HG03280 (cell line): ENCODE measurements at regions not wholly inside any gene's neighbourhood (a gene's known extent, or its start where the extent isn't known, plus 50 kb on each side); places are given as distances from the start of the nearest gene placed in this dataset.

Source experiments
- ATAC-seq: cut with Tn5 transposase; IDR thresholded peaks from one replicate; pipeline ENCODE4 v1.9.1; 2021; ENCODE audit warnings: mild to moderate bottlenecking, moderate library complexity; ENCODE audit not compliant: unreplicated experiment

- no peak for ATAC-seq
Observed at GRCh38 chr5:38207343-38207742, 51.0 kb upstream of the EGFLAM start.

DNA sequence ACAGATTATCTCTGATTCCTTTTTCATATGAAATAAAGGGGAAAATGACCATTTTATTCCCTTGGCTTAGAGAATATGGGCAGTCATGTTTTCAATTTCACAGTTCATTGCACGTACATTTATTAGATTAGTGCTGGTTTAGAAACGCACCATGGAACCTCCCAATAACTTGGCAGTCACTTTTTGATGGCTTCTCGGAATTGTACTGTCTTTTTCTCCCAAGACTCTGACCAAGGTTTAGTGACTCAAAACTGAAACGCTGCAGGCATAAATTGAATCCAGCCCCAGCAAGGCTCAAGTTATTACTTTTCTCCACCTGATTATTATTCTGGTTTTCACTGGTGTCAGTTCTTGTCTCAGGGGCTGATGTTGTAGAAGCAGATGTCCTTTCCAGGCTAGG lies 55.6 kb upstream of the EGFLAM start:
- ATAC-seq, result no peak

GRCh38 chr5:38200872-38201557 lies 57.3 kb upstream of the EGFLAM start:
- no peak for ATAC-seq

DNA sequence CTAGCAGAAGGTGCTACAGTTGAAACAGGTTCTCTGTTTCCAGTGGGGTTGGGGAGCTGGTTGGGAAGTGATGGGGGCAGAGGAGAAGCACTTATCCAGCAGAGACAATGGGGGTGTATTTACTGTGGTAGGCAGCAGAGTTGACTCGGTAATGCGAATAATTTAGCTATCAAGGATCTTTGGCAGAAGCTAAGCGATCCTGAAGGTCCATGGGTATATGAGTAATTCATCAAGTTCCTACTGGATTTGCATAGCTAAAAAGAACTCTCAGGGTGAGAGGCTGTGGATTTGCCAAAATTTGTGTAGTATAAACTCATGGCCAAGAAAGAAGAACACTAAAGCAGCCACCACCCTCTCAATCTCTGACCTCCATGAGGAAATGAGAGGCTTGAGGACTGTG lies 61.2 kb upstream of the EGFLAM start:
- no peak for ATAC-seq

- peak; percentile 64 for ATAC-seq
Observed at GRCh38 chr5:38193015-38193581, 65.3 kb upstream of the EGFLAM start.

- ATAC-seq, result no peak
Observed at GRCh38 chr5:38191693-38192092, 66.7 kb upstream of the EGFLAM start.

- ATAC-seq, result no peak
Observed at GRCh38 chr5:38190111-38190510, 68.2 kb upstream of the EGFLAM start.

- ATAC-seq, result no peak
Observed at GRCh38 chr5:38189081-38189504, 69.3 kb upstream of the EGFLAM start.

GRCh38 chr5:38188591-38188990 lies 69.8 kb upstream of the EGFLAM start:
- ATAC-seq, result no peak

- no peak for ATAC-seq
Observed at GRCh38 chr5:38187532-38187931, 70.8 kb upstream of the EGFLAM start.

DNA sequence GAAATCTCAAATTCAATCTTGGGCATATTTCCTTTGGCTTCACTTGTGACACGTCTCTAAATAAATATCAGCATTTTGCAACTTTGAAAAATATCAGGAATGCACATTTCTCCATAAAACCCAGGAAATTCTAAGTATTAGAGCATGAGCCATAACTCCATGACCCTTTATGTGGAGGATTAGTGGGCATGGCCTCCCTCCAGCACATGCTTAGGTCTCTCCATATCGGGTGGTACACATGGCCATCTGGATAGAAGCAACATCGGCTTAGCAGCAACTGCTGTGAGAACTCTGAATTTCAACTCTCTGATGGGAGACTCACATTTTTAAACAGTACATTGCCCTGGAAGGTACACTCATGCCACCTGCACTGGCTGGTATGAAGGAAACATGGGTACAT lies 73.7 kb upstream of the EGFLAM start:
- no peak for ATAC-seq

DNA sequence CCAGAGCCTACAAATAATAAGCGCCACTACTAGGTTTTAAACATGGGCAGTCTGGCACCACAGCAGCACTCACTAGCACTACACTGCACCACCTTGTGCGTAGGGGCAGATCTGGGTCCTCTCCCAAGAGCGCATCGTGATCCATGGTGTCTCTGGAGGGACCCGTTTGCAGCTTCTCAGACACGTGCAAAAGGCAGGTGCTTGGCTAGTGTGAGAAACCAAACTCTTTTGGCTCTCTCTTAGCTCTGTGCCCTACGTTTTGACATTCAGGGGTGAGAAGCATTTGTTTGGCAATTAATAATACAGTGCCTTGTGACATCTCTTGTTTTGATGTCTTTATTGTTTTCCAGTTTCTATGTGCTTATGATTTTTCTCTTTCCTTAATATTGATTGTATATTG lies 75.4 kb upstream of the EGFLAM start:
- ATAC-seq, result no peak

- no peak for ATAC-seq
Observed at GRCh38 chr5:38168029-38168428, 90.3 kb upstream of the EGFLAM start.

DNA sequence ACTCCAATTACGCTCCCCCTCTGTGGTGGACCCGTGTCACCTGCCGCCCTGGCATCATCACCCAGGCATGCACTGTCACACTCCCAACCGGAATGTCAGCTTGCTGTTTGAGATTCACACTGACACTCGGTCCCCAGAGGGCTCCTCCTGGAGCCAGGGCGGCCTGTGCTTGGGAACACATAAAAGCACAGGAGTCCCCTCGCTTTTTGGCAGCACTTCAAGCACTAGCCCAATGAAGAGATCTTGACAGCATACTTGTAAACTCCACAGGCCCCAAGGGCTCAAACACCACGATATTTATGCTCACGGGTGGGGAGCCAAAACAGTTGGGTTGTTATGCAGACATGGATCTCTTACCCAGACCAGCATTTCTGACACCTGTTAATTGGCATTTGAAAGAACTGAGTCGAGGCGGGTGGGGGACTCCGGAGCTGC lies 90.8 kb upstream of the EGFLAM start:
- ATAC-seq, result no peak

DNA sequence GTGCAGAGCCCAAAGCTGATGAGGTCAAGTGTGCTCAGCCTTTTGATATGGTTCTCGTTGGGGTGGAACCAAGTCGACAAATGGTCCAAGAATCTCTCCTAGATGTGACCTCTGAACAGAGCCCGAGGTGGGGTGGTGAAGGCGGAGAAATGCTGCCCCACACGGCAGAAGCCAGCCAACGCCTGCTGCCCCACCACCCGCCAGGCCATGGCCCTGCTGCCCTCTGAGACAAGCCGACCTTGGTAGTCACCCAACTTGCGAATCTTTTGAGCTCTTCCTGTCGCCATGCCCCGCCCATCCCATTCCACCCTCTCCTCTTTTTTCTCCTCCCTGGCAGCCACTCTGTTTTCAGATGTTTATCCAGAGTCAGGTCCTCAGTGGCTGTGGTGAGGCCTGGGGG lies 91.5 kb upstream of the EGFLAM start:
- no peak for ATAC-seq

DNA sequence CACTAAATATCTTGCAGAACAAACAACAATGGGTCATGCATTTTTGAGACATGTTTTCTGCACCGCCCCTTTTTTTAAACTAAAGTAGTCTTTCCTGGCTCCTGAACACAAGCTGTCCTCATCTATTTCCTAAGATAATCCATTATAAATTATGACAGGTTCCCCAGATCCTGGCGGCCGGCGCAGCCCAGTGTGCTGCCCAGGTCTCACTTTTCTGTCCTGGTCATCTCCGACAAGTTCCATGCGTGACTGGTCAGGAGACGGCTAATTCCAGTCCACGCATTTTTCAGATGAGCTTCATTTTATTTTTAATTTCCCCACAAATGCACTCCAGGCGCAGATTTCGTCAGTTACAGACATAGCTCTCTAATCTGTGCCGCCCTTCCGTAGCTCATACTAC lies 92.9 kb upstream of the EGFLAM start:
- ATAC-seq, result no peak

- no peak for ATAC-seq
Observed at GRCh38 chr5:38164776-38165399, 93.5 kb upstream of the EGFLAM start.

GRCh38 chr5:38163636-38164237 lies 94.6 kb upstream of the EGFLAM start:
- ATAC-seq, result no peak

DNA sequence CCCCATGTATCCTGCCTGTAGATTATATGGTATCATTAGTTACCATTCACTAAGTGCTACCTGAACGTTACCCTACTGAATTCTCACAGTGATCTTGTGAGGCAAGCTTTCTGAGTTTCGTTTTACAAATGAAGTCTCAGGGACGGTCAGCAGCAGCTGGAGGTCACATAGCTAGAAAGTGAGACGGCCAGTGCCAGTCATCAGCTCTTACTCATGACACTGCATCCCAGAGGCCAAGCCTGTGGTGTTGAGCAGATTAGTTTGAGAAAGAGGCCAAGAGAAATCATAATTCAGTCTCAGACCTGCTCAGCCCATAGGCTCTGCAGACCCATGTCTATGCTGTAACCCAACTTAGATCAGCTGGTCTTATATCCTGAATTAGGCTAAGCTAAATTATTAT lies 95.7 kb upstream of the EGFLAM start:
- no peak for ATAC-seq

- no peak for ATAC-seq
Observed at GRCh38 chr5:38157024-38157423, 101.3 kb upstream of the EGFLAM start.

GRCh38 chr5:38154615-38155204 lies 103.6 kb upstream of the EGFLAM start:
- ATAC-seq, result no peak

DNA sequence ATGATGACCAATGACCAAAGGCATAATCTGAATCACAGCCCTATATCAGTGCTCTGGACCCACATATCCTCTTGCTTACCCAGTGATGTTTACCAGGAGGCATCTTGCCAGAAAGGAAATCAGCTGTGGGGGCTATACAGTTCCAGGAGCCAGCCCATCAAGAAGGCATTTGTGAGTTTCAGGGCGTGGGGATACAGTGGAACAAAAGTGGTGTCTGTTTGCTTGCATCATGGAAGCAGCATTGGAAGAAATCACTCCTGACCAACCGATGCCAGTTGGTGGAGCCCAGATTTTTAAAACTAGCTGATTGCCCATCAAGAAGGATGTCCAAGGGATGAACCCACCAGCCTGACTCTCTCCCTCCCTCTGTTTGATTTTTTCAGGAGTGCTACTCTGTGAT lies 106.5 kb upstream of the EGFLAM start:
- no peak for ATAC-seq
